IMR-90 (cell line): ENCODE measurements at regions not wholly inside any gene's neighbourhood (a gene's known extent, or its start where the extent isn't known, plus 50 kb on each side); places are given as distances from the start of the nearest gene placed in this dataset.

ENCODE experiments used
- ATAC-seq: fragments of 200-7000 bp; cut with Tn5 transposase; 2 replicates; pipeline ENCODE4 v1.9.1; 2020; ENCODE audit warnings: low read depth, mild to moderate bottlenecking, moderate library complexity
- BruUV-seq: library from RNA; stranded (reverse); fragments of 400-500 nt; replicated peaks from 2 replicates; lab custom pipeline; 2021; lab: Mats Ljungman, UMichigan
- CTCF ChIA-PET: fragments of 300-600 bp; formaldehyde crosslinking; extraction: SDS; loops from one replicate; lab custom pipeline; 2021; ENCODE audit warnings: antibody characterized with exemption; lab: Yijun Ruan, JAX
- POLR2A ChIA-PET: fragments of 300-600 bp; sonication (Branson Sonifier 250); formaldehyde crosslinking; loops from one replicate; lab custom pipeline; 2022; ENCODE audit warnings: antibody characterized with exemption; ENCODE audit not compliant: unreplicated experiment; lab: Charles Lee
- DNase-seq: peaks from one replicate; pipeline ENCODE4 v3.0.0; 2013
- H2AFZ ChIP-seq: replicated peaks from 2 replicates; pipeline ENCODE3; 2013; ENCODE audit warnings: low read length, mild to moderate bottlenecking; ENCODE audit not compliant: poor library complexity
- H2AK5ac ChIP-seq: 2 replicates; pipeline ENCODE4 v1.6.1; 2013; ENCODE audit warnings: low read depth, low read length, inconsistent platforms
- H2AK9ac ChIP-seq: replicated peaks from 2 replicates; pipeline ENCODE3; 2013; ENCODE audit warnings: mild to moderate bottlenecking, low read depth, low read length, moderate library complexity; ENCODE audit not compliant: poor library complexity
- H2BK120ac ChIP-seq: 2 replicates; pipeline ENCODE4 v1.6.1; 2013; ENCODE audit warnings: low read depth, low read length, inconsistent platforms
- H2BK15ac ChIP-seq: 3 replicates; pipeline ENCODE4 v1.6.1; 2013; ENCODE audit warnings: low read depth, low read length, inconsistent platforms
- H2BK20ac ChIP-seq: 2 replicates; pipeline ENCODE4 v1.6.1; 2013; ENCODE audit warnings: low read depth, mild to moderate bottlenecking, inconsistent platforms, low read length, moderate library complexity
- H2BK5ac ChIP-seq: 2 replicates; pipeline ENCODE4 v1.6.1; 2013; ENCODE audit warnings: mild to moderate bottlenecking, low read depth, low read length, inconsistent platforms; ENCODE audit not compliant: poor library complexity, severe bottlenecking
- H3K14ac ChIP-seq: replicated peaks from 2 replicates; pipeline ENCODE4 v1.6.1; 2013; ENCODE audit warnings: low read depth, low read length, inconsistent platforms
- H3K18ac ChIP-seq: 2 replicates; pipeline ENCODE4 v1.6.1; 2013; ENCODE audit warnings: low read depth, low read length, control low read depth
- H3K23ac ChIP-seq: 2 replicates; pipeline ENCODE4 v1.6.1; 2013; ENCODE audit warnings: low read depth, low read length, inconsistent platforms
- H3K27ac ChIP-seq: 2 replicates; pipeline ENCODE4 v1.5.1; 2013; ENCODE audit warnings: mild to moderate bottlenecking, control low read depth, low read length; ENCODE audit not compliant: insufficient read depth
- H3K27me3 ChIP-seq: 2 replicates; pipeline ENCODE4 v1.6.1; 2013; ENCODE audit warnings: low read length; ENCODE audit not compliant: control insufficient read depth, insufficient read depth
- H3K36me3 ChIP-seq: 2 replicates; pipeline ENCODE4 v1.6.1; 2013; ENCODE audit warnings: low read length, mixed read lengths; ENCODE audit not compliant: control insufficient read depth, insufficient read depth
- H3K4ac ChIP-seq: 2 replicates; pipeline ENCODE4 v1.6.1; 2013; ENCODE audit warnings: low read depth, low read length, inconsistent platforms
- H3K4me1 ChIP-seq: 2 replicates; pipeline ENCODE4 v1.6.1; 2013; ENCODE audit warnings: low read length, mixed read lengths; ENCODE audit not compliant: control insufficient read depth, insufficient read depth
- H3K4me2 ChIP-seq: 2 replicates; pipeline ENCODE4 v1.6.1; 2013; ENCODE audit warnings: low read depth, mild to moderate bottlenecking, control low read depth, low read length, moderate library complexity
- H3K4me3 ChIP-seq: 2 replicates; pipeline ENCODE4 v1.5.1; 2013; ENCODE audit warnings: low read depth, mild to moderate bottlenecking, control low read depth, low read length, moderate library complexity; ENCODE audit not compliant: insufficient read depth
- H3K56ac ChIP-seq: 2 replicates; pipeline ENCODE4 v1.6.1; 2013; ENCODE audit warnings: low read length, inconsistent platforms; ENCODE audit not compliant: insufficient read depth; ENCODE audit errors: extremely low read depth
- H3K79me1 ChIP-seq, 2 experiments: 2 replicates each; pipeline ENCODE4 v1.6.1; 2013; ENCODE audit warnings: low read length in 2 of 2, inconsistent platforms in 1 of 2, low read depth in 1 of 2
- H3K9ac ChIP-seq: 2 replicates; pipeline ENCODE4 v1.6.1; 2013; ENCODE audit warnings: low read depth, low read length, control low read depth
- H3K9me1 ChIP-seq: 2 replicates; pipeline ENCODE4 v1.6.1; 2013; ENCODE audit warnings: low read length, inconsistent platforms; ENCODE audit not compliant: insufficient read depth
- H3K9me3 ChIP-seq: 2 replicates; pipeline ENCODE4 v1.6.1; 2013; ENCODE audit warnings: low read length; ENCODE audit not compliant: control insufficient read depth, insufficient read depth
- H4K20me1 ChIP-seq: 2 replicates; pipeline ENCODE4 v1.6.1; 2013; ENCODE audit warnings: low read length, inconsistent platforms; ENCODE audit not compliant: insufficient read depth
- H4K5ac ChIP-seq: 2 replicates; pipeline ENCODE4 v1.6.1; 2013; ENCODE audit warnings: mild to moderate bottlenecking, low read depth, low read length, control low read depth
- H4K8ac ChIP-seq, 2 experiments: 2 replicates each; pipeline ENCODE4 v1.6.1; 2013; ENCODE audit warnings: low read depth in 2 of 2, low read length in 2 of 2, control low read depth in 1 of 2, inconsistent platforms in 1 of 2
- H4K91ac ChIP-seq: 2 replicates; pipeline ENCODE4 v1.6.1; 2013; ENCODE audit warnings: low read depth, low read length, inconsistent platforms; ENCODE audit not compliant: insufficient read depth
- RFX5 ChIP-seq: IDR thresholded peaks from 2 replicates; pipeline ENCODE4 v1.8.0; 2012; ENCODE audit warnings: low read depth, mild to moderate bottlenecking, low read length, moderate library complexity
- WGBS, 2 experiments: methylation state at CpG; one replicate each; pipeline versions ENCODE4 v1.1.5 to v1.1.7; 2013; ENCODE audit warnings: missing lambda C conversion rate in 2 of 2; ENCODE audit not compliant: insufficient read length in 1 of 2; ENCODE audit errors: extremely low coverage in 2 of 2; 5-methylcytosine and 5-hydroxymethylcytosine counted together
- dilution Hi-C: fragments of 300-500 bp; cut with HindIII; formaldehyde crosslinking; loops from one replicate; pipeline ENCODE4 v1.14.3; 2018; ENCODE audit warnings: low sequenced_read_pairs; ENCODE audit not compliant: unreplicated experiment
- in situ Hi-C: fragments of 300-500 bp; cut with MboI; formaldehyde crosslinking; loops from 3 replicates; pipeline ENCODE4 v1.14.3; 2019; ENCODE audit warnings: low sequenced_read_pairs, inconsistent platforms, mixed read lengths
- intact Hi-C: fragments of 100-400 bp; cut with micrococcal nuclease; formaldehyde crosslinking; loops from 2 replicates; pipeline ENCODE4 v1.10.0; 2022

GRCh38 chr9:1879501-1879900, 135.6 kb upstream of the SMARCA2 start:
- Histone ChIP-seq H3K4me2 (no peak overlapping the region), H3K36me3 (no peaks in the 10 kb centered on the region), H3K27me3 (no peaks in the 10 kb centered on the region), H3K9me1 (no peaks in the 10 kb centered on the region), H2AFZ (no peak overlapping the region), H3K4ac (no peak overlapping the region), H2BK120ac (no peak overlapping the region), H4K20me1 (no peaks in the 10 kb centered on the region), H3K79me1 (no peaks in the 10 kb centered on the region), H2BK20ac (no peak overlapping the region), H3K9me3 (peaks cover 4% of the 10 kb centered on the region), H2BK15ac (no peak overlapping the region), H2BK5ac (no peak overlapping the region), H4K91ac (no peak overlapping the region), H4K8ac (no peak overlapping the region), H3K18ac (no peak overlapping the region), H3K14ac (no peak overlapping the region), H2AK9ac (no peak overlapping the region), H3K9ac (no peak overlapping the region), H3K4me3 (no peak overlapping the region), H3K4me1 (no peaks in the 10 kb centered on the region), H3K56ac (no peak overlapping the region), H3K23ac (no peak overlapping the region), H4K5ac (no peak overlapping the region), H2AK5ac (no peak overlapping the region), H3K27ac (no peak overlapping the region)
- POLR2A ChIA-PET = no interaction called here
- intact Hi-C loops = no loop called here
- no peak for TF ChIP-seq RFX5
- CTCF ChIA-PET = interaction anchor here (0.6 kb wide), 1 partner anchor 11 kb away, joined by 3 read pairs; no protein-coding TSS in a partner anchor
- ATAC-seq = no peak
- no TSS peak for BruUV-seq
- no peak for DNase-seq
- dilution Hi-C loops = no loop called here
- 83% methylated on average over 2 of the region's 4 CpGs; no CpG with 5 or more reads in 1 of the 2 experiments for WGBS, 2 experiments
- in situ Hi-C loops = no loop called here
